Stimulated activated memory B cell treated with anti-CD40 and anti-IgM and Interleukin-4, amounts not matched to agents 10 μg/mL and 1 μg/mL and 100 μg/mL, for 72 hours (primary cell): ENCODE measurements at regions not wholly inside any gene's neighbourhood (a gene's known extent, or its start where the extent isn't known, plus 50 kb on each side); places are given as distances from the start of the nearest gene placed in this dataset.
"Not testable (repeated sequence)": the region's sequence is repeated elsewhere in the genome, so short reads cannot be mapped to it uniquely, and the experiment has no call there.

ENCODE experiments used
- ATAC-seq: fragments of 150-1000 bp; cut with Tn5 transposase; 2 replicates; pipeline ENCODE4 v1.10.0; 2021
- H3K27ac Mint-ChIP-seq: one replicate; pipeline ENCODE4 v1.8.0; 2022; ENCODE audit warnings: mild to moderate bottlenecking, mixed read lengths
- H3K27me3 Mint-ChIP-seq: one replicate; pipeline ENCODE4 v1.8.0; 2022; ENCODE audit warnings: mixed read lengths
- H3K36me3 Mint-ChIP-seq: one replicate; pipeline ENCODE4 v1.8.0; 2022; ENCODE audit warnings: mixed read lengths
- H3K4me1 Mint-ChIP-seq: one replicate; pipeline ENCODE4 v1.8.0; 2022; ENCODE audit warnings: mixed read lengths
- H3K4me3 Mint-ChIP-seq: one replicate; pipeline ENCODE4 v1.8.0; 2022; ENCODE audit warnings: mild to moderate bottlenecking, moderate library complexity, mixed read lengths
- H3K9me3 Mint-ChIP-seq: one replicate; pipeline ENCODE4 v1.8.0; 2022; ENCODE audit warnings: mixed read lengths

DNA sequence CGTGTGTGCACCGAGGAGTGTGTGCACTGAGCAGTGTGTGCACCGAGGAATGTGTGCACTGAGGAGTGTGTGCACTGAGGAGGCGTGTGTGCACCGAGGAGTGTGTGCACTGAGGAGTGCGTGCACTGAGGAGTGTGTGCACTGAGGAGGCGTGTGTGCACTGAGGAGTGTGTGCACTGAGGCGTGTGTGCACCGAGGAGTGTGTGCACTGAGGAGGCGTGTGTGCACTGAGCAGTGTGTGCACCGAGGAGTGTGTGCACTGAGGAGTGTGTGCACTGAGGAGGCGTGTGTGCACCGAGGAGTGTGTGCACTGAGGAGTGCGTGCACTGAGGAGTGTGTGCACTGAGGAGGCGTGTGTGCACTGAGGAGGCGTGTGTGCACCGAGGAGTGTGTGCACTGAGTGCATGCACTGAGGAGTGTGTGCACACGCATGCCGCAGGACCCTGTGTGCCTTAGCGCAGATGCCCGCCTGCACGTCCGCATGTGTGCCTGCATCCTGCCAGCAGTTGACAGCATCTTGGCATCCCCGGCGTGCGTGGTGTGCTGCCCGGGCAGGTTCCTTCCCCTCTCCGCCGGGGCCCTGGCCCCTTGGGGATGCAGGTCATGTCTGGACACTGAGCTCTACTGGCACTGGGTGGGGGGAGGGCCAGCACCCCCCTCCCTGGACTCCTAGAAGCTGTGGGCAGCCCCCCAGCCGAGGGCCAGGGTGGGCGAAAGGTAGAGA lies 55.6 kb upstream of the NOTCH1 start:
- H3K4me1 Mint-ChIP-seq, result peaks cover 30% of the 10 kb centered on the region
- not testable (repeated sequence) for H3K36me3 Mint-ChIP-seq, ATAC-seq, H3K27ac Mint-ChIP-seq, H3K9me3 Mint-ChIP-seq, H3K4me3 Mint-ChIP-seq
- H3K27me3 Mint-ChIP-seq, result peaks cover 94% of the 10 kb centered on the region

DNA sequence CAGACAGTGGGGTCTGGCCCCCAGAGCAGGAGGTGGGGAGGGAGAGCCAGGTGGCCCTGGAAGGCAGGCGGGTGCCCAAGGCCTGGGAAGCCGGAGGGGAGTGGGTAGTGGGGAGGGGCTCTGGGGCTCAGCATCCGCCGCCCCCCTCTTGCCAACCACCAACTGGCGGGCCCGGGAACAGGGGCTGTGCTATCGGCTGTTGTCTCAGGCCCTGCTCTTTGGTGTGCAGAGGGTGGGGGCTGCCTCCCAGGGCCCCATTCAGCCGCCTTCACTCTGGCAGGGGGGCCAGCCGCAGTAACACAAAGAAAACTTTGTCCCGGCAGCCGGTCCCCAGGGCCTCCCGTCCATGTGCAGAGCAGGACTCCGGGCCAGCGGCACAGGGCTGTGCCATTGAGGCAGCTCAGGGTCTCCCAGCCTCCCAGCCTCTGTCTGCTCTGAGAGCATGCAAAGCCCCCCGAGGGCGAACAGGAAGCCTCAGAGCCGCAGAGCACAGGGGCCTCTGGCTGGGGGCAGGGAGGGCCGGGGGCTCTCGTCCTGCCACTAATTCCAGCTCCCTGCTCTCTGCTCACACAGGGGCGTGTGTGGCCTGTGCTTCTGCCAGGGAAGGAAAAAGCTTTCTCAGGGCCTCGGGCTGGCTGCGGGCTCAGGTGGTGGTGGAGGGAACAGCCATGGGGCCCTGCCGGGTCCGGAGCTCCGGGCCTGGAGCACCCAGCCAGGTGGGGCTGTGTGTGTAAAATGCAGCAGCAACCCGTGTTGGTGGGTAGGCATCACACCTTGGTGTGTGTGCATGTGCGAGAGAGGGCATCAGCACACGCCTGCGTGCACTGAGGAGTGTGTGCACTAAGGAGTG lies 54.2 kb upstream of the NOTCH1 start:
- Mint-ChIP-seq H3K27ac (no peak overlapping the region), H3K4me3 (no peak overlapping the region), H3K27me3 (peaks cover 94% of the 10 kb centered on the region), H3K4me1 (peaks cover 30% of the 10 kb centered on the region), H3K36me3 (no peaks in the 10 kb centered on the region), H3K9me3 (peaks cover 8% of the 10 kb centered on the region)
- ATAC-seq, result no peak

DNA sequence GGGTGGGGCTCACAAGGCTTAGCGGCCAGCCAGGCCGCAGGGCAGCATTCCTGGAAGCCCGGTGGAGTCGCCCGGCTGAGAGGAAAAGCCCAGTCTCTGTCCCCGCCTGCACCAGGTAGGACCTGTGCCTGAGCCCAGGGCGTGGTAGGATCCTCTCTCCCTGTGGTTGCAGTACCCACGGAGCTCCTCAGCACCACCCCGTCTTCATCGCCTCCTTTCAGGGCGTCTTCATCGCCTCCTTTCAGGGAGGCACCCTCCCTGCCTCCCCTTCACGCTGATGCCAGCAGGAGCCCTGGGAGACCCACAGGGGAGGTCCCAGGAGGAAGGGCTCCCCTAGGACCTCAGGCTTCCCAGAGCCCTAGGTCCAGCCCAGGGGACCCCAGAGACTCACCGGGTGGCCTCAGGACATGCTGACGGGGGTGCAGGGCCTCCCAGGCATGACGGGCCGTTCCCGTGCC lies 53.3 kb upstream of the NOTCH1 start:
- ATAC-seq, result no peak
- Mint-ChIP-seq H3K27ac (no peak overlapping the region), H3K4me1 (peaks cover 25% of the 10 kb centered on the region), H3K27me3 (peaks cover 94% of the 10 kb centered on the region), H3K4me3 (no peak overlapping the region), H3K36me3 (no peaks in the 10 kb centered on the region), H3K9me3 (peaks cover 8% of the 10 kb centered on the region)

DNA sequence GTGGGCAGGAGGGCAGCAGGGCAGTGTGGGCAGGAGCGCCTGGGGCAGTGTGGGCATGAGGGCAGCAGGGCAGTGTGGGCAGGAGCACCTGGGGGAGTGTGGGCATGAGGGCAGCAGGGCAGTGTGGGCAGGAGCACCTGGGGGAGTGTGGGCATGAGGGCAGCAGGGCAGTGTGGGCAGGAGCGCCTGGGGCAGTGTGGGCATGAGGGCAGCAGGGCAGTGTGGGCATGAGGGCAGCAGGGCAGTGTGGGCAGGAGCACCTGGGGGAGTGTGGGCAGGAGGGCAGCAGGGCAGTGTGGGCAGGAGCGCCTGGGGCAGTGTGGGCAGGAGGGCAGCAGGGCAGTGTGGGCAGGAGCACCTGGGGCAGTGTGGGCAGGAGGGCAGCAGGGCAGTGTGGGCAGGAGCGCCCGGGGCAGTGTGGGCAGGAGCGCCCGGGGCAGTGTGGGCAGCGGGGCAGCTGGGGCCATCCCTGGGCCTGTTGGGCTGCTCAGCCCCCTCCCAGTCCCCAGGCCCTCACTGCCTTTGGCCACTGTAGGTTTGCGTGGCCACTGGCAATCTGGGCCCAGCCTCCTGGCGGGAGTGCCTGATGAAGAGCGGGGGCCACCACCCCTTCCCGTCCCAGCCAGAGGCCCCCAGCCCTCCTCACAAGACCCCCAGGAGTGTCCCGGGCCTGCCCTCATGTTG lies 52.7 kb upstream of the NOTCH1 start:
- H3K9me3 Mint-ChIP-seq, ATAC-seq, H3K27ac Mint-ChIP-seq, H3K36me3 Mint-ChIP-seq, H3K4me3 Mint-ChIP-seq: not testable (repeated sequence)
- H3K27me3 Mint-ChIP-seq, result peaks cover 94% of the 10 kb centered on the region
- H3K4me1 Mint-ChIP-seq, result peaks cover 19% of the 10 kb centered on the region

- peaks cover 93% of the 10 kb centered on the region for H3K27me3 Mint-ChIP-seq
- peaks cover 8% of the 10 kb centered on the region for H3K9me3 Mint-ChIP-seq
- H3K4me1 Mint-ChIP-seq, result peaks cover 18% of the 10 kb centered on the region
- no peak overlapping the region for H3K27ac Mint-ChIP-seq
- H3K36me3 Mint-ChIP-seq, result no peaks in the 10 kb centered on the region
- ATAC-seq, result no peak
- H3K4me3 Mint-ChIP-seq, result no peak overlapping the region
These were observed 52.1 kb upstream of the NOTCH1 start for GRCh38 chr9:136597965-136598364.

- peaks cover 86% of the 10 kb centered on the region for H3K27me3 Mint-ChIP-seq
- H3K36me3 Mint-ChIP-seq, result no peaks in the 10 kb centered on the region
- peaks cover 12% of the 10 kb centered on the region for H3K4me1 Mint-ChIP-seq
- no peak overlapping the region for H3K27ac Mint-ChIP-seq
- ATAC-seq, result no peak
- H3K9me3 Mint-ChIP-seq, result peaks cover 8% of the 10 kb centered on the region
- no peak overlapping the region for H3K4me3 Mint-ChIP-seq
These were observed 51.5 kb upstream of the NOTCH1 start for GRCh38 chr9:136597141-136597885.

- H3K4me3 Mint-ChIP-seq, result no peak overlapping the region
- no peaks in the 10 kb centered on the region for H3K36me3 Mint-ChIP-seq
- H3K27ac Mint-ChIP-seq, result no peak overlapping the region
- peaks cover 8% of the 10 kb centered on the region for H3K9me3 Mint-ChIP-seq
- peaks cover 5% of the 10 kb centered on the region for H3K4me1 Mint-ChIP-seq
- peaks cover 79% of the 10 kb centered on the region for H3K27me3 Mint-ChIP-seq
- ATAC-seq, result no peak
These were observed 50.8 kb upstream of the NOTCH1 start for GRCh38 chr9:136596630-136597031.

DNA sequence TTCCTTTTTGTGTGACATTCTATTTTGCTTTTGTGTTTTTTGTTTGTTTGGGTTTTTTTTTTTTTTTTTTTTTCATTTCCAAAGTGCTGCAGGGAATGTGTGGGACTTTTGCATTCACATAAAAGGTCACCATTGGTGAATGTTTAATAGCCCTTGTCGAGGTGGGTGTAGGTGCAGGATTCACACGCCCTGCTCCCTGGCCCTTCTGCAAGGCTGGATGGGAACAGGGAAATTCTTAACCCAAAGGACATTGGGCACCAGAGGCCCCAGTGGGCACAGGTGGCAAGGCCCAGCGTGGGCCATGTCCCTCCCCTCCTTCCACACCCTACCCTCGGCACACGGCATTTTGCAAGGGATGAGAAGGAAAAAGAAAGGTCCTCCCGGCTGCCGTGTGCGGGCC lies 50.4 kb upstream of the NOTCH1 start:
- Mint-ChIP-seq H3K36me3 (no peaks in the 10 kb centered on the region), H3K27ac (no peak overlapping the region), H3K4me1 (peaks cover 4% of the 10 kb centered on the region), H3K9me3 (peaks cover 8% of the 10 kb centered on the region), H3K4me3 (no peak overlapping the region), H3K27me3 (peaks cover 75% of the 10 kb centered on the region)
- ATAC-seq, result no peak

GRCh38 chr9:136595245-136596153 lies 49.7 kb upstream of the NOTCH1 start:
- H3K36me3 Mint-ChIP-seq, result no peaks in the 10 kb centered on the region
- ATAC-seq, result no peak
- H3K4me1 Mint-ChIP-seq, result no peaks in the 10 kb centered on the region
- H3K4me3 Mint-ChIP-seq, result no peak overlapping the region
- H3K27ac Mint-ChIP-seq, result no peak overlapping the region
- H3K9me3 Mint-ChIP-seq, result peaks cover 2% of the 10 kb centered on the region
- peaks cover 73% of the 10 kb centered on the region for H3K27me3 Mint-ChIP-seq
